Tibial nerve (tissue), 4 donors: ENCODE measurements at regions not wholly inside any gene's neighbourhood (a gene's known extent, or its start where the extent isn't known, plus 50 kb on each side); places are given as distances from the start of the nearest gene placed in this dataset.

Source experiments
- CTCF ChIP-seq, 5 experiments: fragments of 200-600 bp in 3 of 5; fragments of 450-650 bp in 2 of 5; sonication (generic) in 3 of 5; IDR thresholded peaks; one replicate each; pipeline ENCODE4 v1.5.1; 2016 to 2019; ENCODE audit warnings: antibody characterized with exemption in 5 of 5, mild to moderate bottlenecking in 3 of 5, moderate library complexity in 2 of 5
- EP300 ChIP-seq, 2 donors: sonication (generic); formaldehyde crosslinking; IDR thresholded peaks; one replicate each; pipeline ENCODE4 v1.6.1; 2017; ENCODE audit warnings: antibody characterized with exemption in 2 of 2, mild to moderate bottlenecking in 1 of 2

DNA sequence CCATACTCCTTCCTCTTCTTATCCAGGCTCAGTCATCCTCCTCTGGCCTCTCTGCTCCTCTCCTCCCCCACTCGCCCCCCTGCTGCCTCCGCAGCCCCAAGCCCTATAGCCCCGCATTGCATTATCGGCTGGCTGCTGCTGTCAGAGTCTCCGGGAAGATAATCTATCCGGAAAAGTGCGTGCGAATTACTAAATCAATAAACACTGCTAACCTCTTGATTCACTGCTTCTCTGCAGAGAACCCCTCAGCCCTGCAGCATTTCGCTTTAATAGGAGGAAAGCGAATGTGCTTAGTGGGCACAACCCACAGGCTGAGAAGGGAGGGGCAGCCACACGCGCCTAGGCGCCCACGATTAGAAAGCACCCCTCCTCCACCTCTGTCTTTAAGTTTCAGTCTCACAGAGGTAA, 167.6 kb downstream of the ABHD5 start:
- no peak for TF ChIP-seq CTCF (IDR thresholded peaks at IDR 0.05)
- no peak for TF ChIP-seq EP300 (IDR thresholded peaks at IDR 0.05)
